Calu3 (cell line): ENCODE measurements at regions not wholly inside any gene's neighbourhood (a gene's known extent, or its start where the extent isn't known, plus 50 kb on each side); places are given as distances from the start of the nearest gene placed in this dataset.

Experiments used
- BruUV-seq: library from RNA; stranded (reverse); fragments of 400-500 nt; replicated peaks from 2 replicates; lab custom pipeline; 2021; lab: Mats Ljungman, UMichigan
- CTCF ChIA-PET: fragments of 300-600 bp; sonication (Branson Sonifier 250); formaldehyde crosslinking; loops from one replicate; lab custom pipeline; 2022; ENCODE audit warnings: antibody characterized with exemption; lab: Charles Lee
- DNase-seq: peaks from one replicate; pipeline ENCODE4 v3.0.0; 2022
- H3K27ac Mint-ChIP-seq: one replicate; pipeline ENCODE4 v1.8.0; 2022; ENCODE audit warnings: mixed read lengths; ENCODE audit not compliant: unreplicated experiment
- H3K27me3 Mint-ChIP-seq: one replicate; pipeline ENCODE4 v1.8.0; 2022; ENCODE audit warnings: mixed read lengths; ENCODE audit not compliant: unreplicated experiment
- H3K36me3 Mint-ChIP-seq: one replicate; pipeline ENCODE4 v1.8.0; 2022; ENCODE audit warnings: mild to moderate bottlenecking, moderate library complexity, mixed read lengths; ENCODE audit not compliant: insufficient read depth, unreplicated experiment
- H3K4me1 Mint-ChIP-seq: one replicate; pipeline ENCODE4 v1.8.0; 2022; ENCODE audit warnings: mild to moderate bottlenecking, low read depth, mixed read lengths; ENCODE audit not compliant: unreplicated experiment
- H3K4me3 Mint-ChIP-seq: one replicate; pipeline ENCODE4 v1.8.0; 2022; ENCODE audit warnings: mild to moderate bottlenecking, low read depth, moderate library complexity, mixed read lengths; ENCODE audit not compliant: unreplicated experiment
- H3K9me3 Mint-ChIP-seq: one replicate; pipeline ENCODE4 v1.8.0; 2022; ENCODE audit warnings: low read depth, mixed read lengths; ENCODE audit not compliant: unreplicated experiment
- intact Hi-C: fragments of 100-400 bp; cut with micrococcal nuclease; formaldehyde crosslinking; loops from one replicate; pipeline ENCODE4 v1.10.0; 2022; ENCODE audit not compliant: unreplicated experiment
- TF ChIP-seq, protein P1 (sequence below): fragments of 200-600 bp; IDR thresholded peaks from one replicate; pipeline ENCODE4 v1.8.0; 2022; ENCODE audit warnings: antibody characterized with exemption; ENCODE audit not compliant: unreplicated experiment

DNA sequence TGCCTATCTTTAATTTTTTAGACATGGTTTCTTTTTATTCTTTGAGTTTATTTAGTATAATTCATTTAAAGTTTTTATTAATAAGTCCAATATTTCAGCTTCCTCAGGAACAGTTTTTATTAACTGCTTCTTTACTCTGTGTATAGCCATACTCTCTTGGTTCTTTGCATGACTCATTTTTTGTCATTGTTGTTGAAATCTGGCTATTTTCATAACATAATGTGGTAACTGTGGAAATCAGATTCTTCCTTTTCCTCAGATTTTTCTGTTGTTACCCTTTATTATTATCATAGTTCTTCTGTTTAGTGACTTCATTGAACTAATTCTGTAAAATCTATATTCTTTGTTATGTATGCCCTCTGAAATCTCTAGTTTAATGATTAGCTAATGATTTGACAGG is 124.9 kb upstream of the CYSLTR1 start:
- Mint-ChIP-seq H3K4me3 (no peak overlapping the region), H3K36me3 (no peaks in the 10 kb centered on the region), H3K9me3 (no peaks in the 10 kb centered on the region), H3K4me1 (no peaks in the 10 kb centered on the region), H3K27me3 (no peaks in the 10 kb centered on the region), H3K27ac (no peak overlapping the region)
- BruUV-seq, result no TSS peak
- DNase-seq, result no peak
- CTCF ChIA-PET, result no interaction called here
- intact Hi-C loops, result no loop called here
- TF ChIP-seq, protein P1, sequence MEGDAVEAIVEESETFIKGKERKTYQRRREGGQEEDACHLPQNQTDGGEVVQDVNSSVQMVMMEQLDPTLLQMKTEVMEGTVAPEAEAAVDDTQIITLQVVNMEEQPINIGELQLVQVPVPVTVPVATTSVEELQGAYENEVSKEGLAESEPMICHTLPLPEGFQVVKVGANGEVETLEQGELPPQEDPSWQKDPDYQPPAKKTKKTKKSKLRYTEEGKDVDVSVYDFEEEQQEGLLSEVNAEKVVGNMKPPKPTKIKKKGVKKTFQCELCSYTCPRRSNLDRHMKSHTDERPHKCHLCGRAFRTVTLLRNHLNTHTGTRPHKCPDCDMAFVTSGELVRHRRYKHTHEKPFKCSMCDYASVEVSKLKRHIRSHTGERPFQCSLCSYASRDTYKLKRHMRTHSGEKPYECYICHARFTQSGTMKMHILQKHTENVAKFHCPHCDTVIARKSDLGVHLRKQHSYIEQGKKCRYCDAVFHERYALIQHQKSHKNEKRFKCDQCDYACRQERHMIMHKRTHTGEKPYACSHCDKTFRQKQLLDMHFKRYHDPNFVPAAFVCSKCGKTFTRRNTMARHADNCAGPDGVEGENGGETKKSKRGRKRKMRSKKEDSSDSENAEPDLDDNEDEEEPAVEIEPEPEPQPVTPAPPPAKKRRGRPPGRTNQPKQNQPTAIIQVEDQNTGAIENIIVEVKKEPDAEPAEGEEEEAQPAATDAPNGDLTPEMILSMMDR, result no peak

DNA sequence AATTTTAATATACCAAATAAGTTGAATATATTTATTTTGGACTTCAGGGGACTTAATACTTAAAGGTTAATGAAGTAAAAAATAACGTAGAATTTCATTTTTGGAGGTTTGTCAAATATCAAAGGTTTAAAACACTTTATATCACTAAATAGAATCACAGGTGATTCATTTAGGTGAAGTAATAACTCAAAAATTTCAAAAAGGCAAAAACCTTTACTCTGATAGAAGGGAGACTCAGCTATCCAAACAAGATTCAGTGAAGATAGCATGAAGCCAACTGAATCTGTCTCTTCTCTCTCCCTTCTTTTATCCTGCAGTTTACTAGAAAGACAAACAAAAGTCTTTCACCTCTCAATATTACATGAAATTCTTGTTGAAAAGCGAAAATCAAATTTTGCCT is 110.2 kb upstream of the CYSLTR1 start:
- Mint-ChIP-seq H3K4me3 (no peak overlapping the region), H3K27me3 (no peaks in the 10 kb centered on the region), H3K4me1 (no peaks in the 10 kb centered on the region), H3K36me3 (no peaks in the 10 kb centered on the region), H3K27ac (no peak overlapping the region), H3K9me3 (no peaks in the 10 kb centered on the region)
- no peak for DNase-seq
- CTCF ChIA-PET, result no interaction called here
- no TSS peak for BruUV-seq
- intact Hi-C loops, result no loop called here
- TF ChIP-seq, protein P1, result no peak

DNA sequence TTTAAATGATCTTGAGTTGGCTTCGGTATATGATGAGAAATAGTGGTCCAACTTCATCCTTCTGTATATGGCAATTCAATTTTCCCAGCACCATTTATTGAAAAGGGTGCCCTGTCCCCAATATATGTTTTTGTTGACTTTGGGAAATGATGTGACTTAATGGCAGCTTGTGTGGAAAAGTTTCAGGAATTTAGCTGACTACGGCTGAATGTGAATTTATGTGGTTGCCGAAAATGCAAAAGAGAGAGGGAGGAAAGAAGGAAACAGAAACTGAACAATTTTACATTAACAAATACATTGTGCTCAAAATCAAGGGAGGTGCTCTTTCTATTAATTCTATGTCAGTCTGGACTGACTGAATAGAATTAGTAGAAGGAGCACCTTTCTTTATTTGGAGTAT is 101.8 kb upstream of the CYSLTR1 start:
- CTCF ChIA-PET, result no interaction called here
- TF ChIP-seq, protein P1, result no peak
- intact Hi-C loops, result no loop called here

DNA sequence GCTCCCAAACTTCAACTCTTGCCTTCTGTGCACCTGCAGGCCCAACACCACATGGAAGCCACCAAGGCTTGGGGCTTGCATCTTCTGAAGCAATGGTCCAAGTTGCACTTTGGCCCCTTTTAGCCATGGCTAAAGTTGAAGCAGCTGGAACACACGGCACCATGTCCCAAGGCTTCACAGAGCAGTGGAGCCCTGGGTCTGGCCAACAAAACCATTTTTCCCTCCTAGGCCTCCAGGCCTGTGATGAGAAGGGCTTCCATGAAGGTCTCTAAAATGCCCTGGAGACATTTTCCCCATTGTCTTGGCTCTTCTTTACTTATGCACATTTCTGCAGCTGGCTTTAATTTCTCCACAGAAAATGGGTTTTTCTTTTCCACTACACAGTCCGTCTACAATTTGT is 61.3 kb upstream of the CYSLTR1 start:
- intact Hi-C loops, result no loop called here
- peaks cover 14% of the 10 kb centered on the region for H3K9me3 Mint-ChIP-seq

More for the DNA sequence above, 101.8 kb upstream of the CYSLTR1 start:
- Mint-ChIP-seq H3K36me3 (no peaks in the 10 kb centered on the region), H3K27me3 (no peaks in the 10 kb centered on the region), H3K9me3 (peaks cover 3% of the 10 kb centered on the region), H3K27ac (no peak overlapping the region), H3K4me1 (no peaks in the 10 kb centered on the region), H3K4me3 (no peak overlapping the region)
- no TSS peak for BruUV-seq
- DNase-seq, result no peak

More for the DNA sequence above, 61.3 kb upstream of the CYSLTR1 start:
- Mint-ChIP-seq H3K36me3 (no peaks in the 10 kb centered on the region), H3K4me3 (no peak overlapping the region), H3K4me1 (no peaks in the 10 kb centered on the region), H3K27me3 (no peaks in the 10 kb centered on the region), H3K27ac (no peak overlapping the region)
- TF ChIP-seq, protein P1, result no peak
- CTCF ChIA-PET, result no interaction called here
- BruUV-seq, result no TSS peak
- DNase-seq, result no peak
